ENCODE measurements at regions not wholly inside any gene's neighbourhood (a gene's known extent, or its start where the extent isn't known, plus 50 kb on each side); places are given as distances from the start of the nearest gene placed in this dataset.

GRCh38 chr9:16048129-16048528, 495.3 kb downstream of the CCDC171 start:
- FAIRE-seq = no peak
- no peak overlapping the region for H3K4me3 ChIP-seq
- no peak for DNase-seq (ENCODE audit: low read depth in 1 of 2, low spot score in 1 of 2)
- TF ChIP-seq ATOH8 (CRISPR knock-in tag; IDR thresholded peaks at IDR 0.05; ENCODE audit: low read depth) = no peak
- TF ChIP-seq E2F6 (IDR thresholded peaks at IDR 0.05; ENCODE audit: borderline replicate concordance, low read depth) = no peak
- TF ChIP-seq POLR2A (IDR thresholded peaks at IDR 0.05; ENCODE audit: low read length) = no peak
- TF ChIP-seq SREBF2 (IDR thresholded peaks at IDR 0.05) = no peak
- TF ChIP-seq POLR2AphosphoS2 (conservative IDR thresholded peaks at IDR 0.05; ENCODE audit: low read length) = no peak
- no peak for TF ChIP-seq MAX (IDR thresholded peaks at IDR 0.05)
- no peak for TF ChIP-seq HOXA7 (CRISPR knock-in tag; IDR thresholded peaks at IDR 0.05)
- no peak for TF ChIP-seq RNF2 (IDR thresholded peaks at IDR 0.05; ENCODE audit: borderline replicate concordance, low read depth)
- TF ChIP-seq ZNF302 (CRISPR knock-in tag; IDR thresholded peaks at IDR 0.05) = no peak
- no peak for TF ChIP-seq MYC (IDR thresholded peaks at IDR 0.05; ENCODE audit: borderline replicate concordance, low read length)
- TF ChIP-seq ZC3H11A (IDR thresholded peaks at IDR 0.05) = no peak
- no peak for TF ChIP-seq TP53 (CRISPR knock-in tag; IDR thresholded peaks at IDR 0.05)
- TF ChIP-seq JUN (IDR thresholded peaks at IDR 0.05) = no peak
- TF ChIP-seq FOSB (CRISPR knock-in tag; IDR thresholded peaks at IDR 0.05) = no peak
- TF ChIP-seq CTCF (IDR thresholded peaks at IDR 0.05) = no peak
- no peak for TF ChIP-seq CBX8 (IDR thresholded peaks at IDR 0.05)
- TF ChIP-seq CHD2 (IDR thresholded peaks at IDR 0.05; ENCODE audit: low read length, partially characterized antibody) = no peak
- TF ChIP-seq RAD21 (conservative IDR thresholded peaks at IDR 0.05 in 1 of 2, IDR thresholded peaks at IDR 0.05 in 1 of 2) = no peak
- ChIA-PET POLR2A (no interaction called here), CTCF (interaction anchor here (1.1 kb wide), 1 partner anchor 83 kb away, joined by 3 read pairs; no protein-coding TSS in a partner anchor)
- WGBS (ENCODE audit: missing lambda C conversion rate) = 62% methylated on average over 5 of the region's 5 CpGs
- H3K27ac ChIP-seq = no peak overlapping the region
- no peak for ATAC-seq
- no peaks in the 10 kb centered on the region for H3K9me3 ChIP-seq
- no peaks in the 10 kb centered on the region for H3K4me1 ChIP-seq
- no peak overlapping the region for H3K4me2 ChIP-seq

- no peak for FAIRE-seq
- TF ChIP-seq FOSB (CRISPR knock-in tag; IDR thresholded peaks at IDR 0.05) (no peak), HDAC2 (IDR thresholded peaks at IDR 0.05) (no peak), USF2 (IDR thresholded peaks at IDR 0.05) (no peak), HES2 (IDR thresholded peaks at IDR 0.05) (no peak)
These were observed 499.3 kb downstream of the CCDC171 start for GRCh38 chr9:16052146-16052545.

More at GRCh38 chr9:16052146-16052545, 499.3 kb downstream of the CCDC171 start:
- Histone ChIP-seq H3K4me3 (no peak overlapping the region), H3K9me3 (no peaks in the 10 kb centered on the region), H3K27ac (no peak overlapping the region), H3K4me2 (no peak overlapping the region), H3K4me1 (no peaks in the 10 kb centered on the region)
- whole genome bisulfite sequencing (ENCODE audit: missing lambda C conversion rate) = 76% methylated on average over 5 of the region's 5 CpGs
- POLR2A ChIA-PET = no interaction called here
- no peak for DNase-seq (ENCODE audit: low read depth in 1 of 2, low spot score in 1 of 2)
- no peak for ATAC-seq
- CTCF ChIA-PET = interaction anchor here (0.6 to 1.2 kb wide), 4 partner anchors 19 to 178 kb away, joined by 3 to 5 read pairs (median 3); no protein-coding TSS in a partner anchor
